ENCODE measurements at regions not wholly inside any gene's neighbourhood (a gene's known extent, or its start where the extent isn't known, plus 50 kb on each side); places are given as distances from the start of the nearest gene placed in this dataset.

- TF ChIP-seq EZH2 (IDR thresholded peaks at IDR 0.05; ENCODE audit: insufficient read depth, poor library complexity, severe bottlenecking): no peak
- no peak for TF ChIP-seq EZH2phosphoT487 (IDR thresholded peaks at IDR 0.05; ENCODE audit: insufficient read depth, low read depth)
Observed at GRCh38 chrX:39414290-39414854, 613.1 kb downstream of the MID1IP1 start.
